ENCODE measurements at regions not wholly inside any gene's neighbourhood (a gene's known extent, or its start where the extent isn't known, plus 50 kb on each side); places are given as distances from the start of the nearest gene placed in this dataset.

GRCh38 chr16:73464834-73465233, 416.9 kb upstream of the ZFHX3 start (continued):
- no peak for TF ChIP-seq SIN3A (IDR thresholded peaks at IDR 0.05; ENCODE audit: borderline replicate concordance, low read depth, low read length)
- TF ChIP-seq USF1 (IDR thresholded peaks at IDR 0.05; ENCODE audit: borderline replicate concordance, low read depth), result no peak
- TF ChIP-seq TCF12 (IDR thresholded peaks at IDR 0.05), result no peak

- TF ChIP-seq POLR2AphosphoS5 (IDR thresholded peaks at IDR 0.05; ENCODE audit: low read depth, low read length) (no peak), SIN3A (IDR thresholded peaks at IDR 0.05; ENCODE audit: borderline replicate concordance, low read depth, low read length) (no peak), NRF1 (IDR thresholded peaks at IDR 0.05; ENCODE audit: low read depth, low read length) (no peak), MAX (IDR thresholded peaks at IDR 0.05; ENCODE audit: low read depth) (no peak), GATA2 (CRISPR knock-in tag; IDR thresholded peaks at IDR 0.05) (no peak), TCF12 (IDR thresholded peaks at IDR 0.05) (no peak), FOSL2 (IDR thresholded peaks at IDR 0.05; ENCODE audit: borderline replicate concordance, low read depth) (no peak), ELF1 (IDR thresholded peaks at IDR 0.05) (no peak), FOXM1 (IDR thresholded peaks at IDR 0.05; ENCODE audit: low read depth) (no peak), TAF1 (IDR thresholded peaks at IDR 0.05; ENCODE audit: borderline replicate concordance, low read depth, low read length) (no peak), SMC3 (IDR thresholded peaks at IDR 0.05; ENCODE audit: low read depth, low read length) (no peak), TEAD4 (IDR thresholded peaks at IDR 0.05; ENCODE audit: borderline replicate concordance, insufficient read depth) (no peak), RXRA (IDR thresholded peaks at IDR 0.05; ENCODE audit: borderline replicate concordance, low read depth) (no peak), REST (IDR thresholded peaks at IDR 0.05; ENCODE audit: low read depth, low read length) (no peak), CTCF (IDR thresholded peaks at IDR 0.05) (no peak), GABPA (IDR thresholded peaks at IDR 0.05; ENCODE audit: low read depth) (no peak), NFIC (IDR thresholded peaks at IDR 0.05; ENCODE audit: borderline replicate concordance) (no peak), PBX3 (IDR thresholded peaks at IDR 0.05) (no peak), USF1 (IDR thresholded peaks at IDR 0.05; ENCODE audit: borderline replicate concordance, low read depth) (no peak)
- no peaks in the 10 kb centered on the region for H4K20me1 ChIP-seq (ENCODE audit: insufficient read depth)
Observed at GRCh38 chr16:73459586-73459985, 411.7 kb upstream of the ZFHX3 start.

More at GRCh38 chr16:73459586-73459985, 411.7 kb upstream of the ZFHX3 start:
- 31% methylated on average over 5 of the region's 5 CpGs for WGBS (ENCODE audit: low lambda C conversion rate)
- Histone ChIP-seq H3K9me3 (no peaks in the 10 kb centered on the region), H3K4me3 (ENCODE audit: low read depth in 2 of 2, low read length in 1 of 2) (no peak overlapping the region), H3F3A (replicated peaks; ENCODE audit: insufficient read depth) (no peaks in the 10 kb centered on the region), H3K9me2 (no peaks in the 10 kb centered on the region), H3K36me3 (replicated peaks in 1 of 2; ENCODE audit: control insufficient read depth in 1 of 2, insufficient read depth in 2 of 2, low read length in 1 of 2) (no peaks in the 10 kb centered on the region), H3K4me1 (ENCODE audit: control insufficient read depth in 1 of 2, insufficient read depth in 2 of 2, low read depth in 1 of 2, low read length in 1 of 2) (no peaks in the 10 kb centered on the region), H3K4me2 (no peak overlapping the region), H3K79me2 (ENCODE audit: insufficient read depth) (no peaks in the 10 kb centered on the region), H3K27ac (ENCODE audit: low read depth in 2 of 2, low read length in 1 of 2) (no peak overlapping the region), H3K27me3 (ENCODE audit: insufficient read depth) (no peaks in the 10 kb centered on the region), H3K9ac (no peak overlapping the region), H2AFZ (ENCODE audit: low read depth) (no peak overlapping the region)
- POLR2A ChIA-PET, result no interaction called here
- no peak for DNase-seq
- CTCF ChIA-PET, result no interaction called here

All from SK-N-SH (cell line).